NT2/D1 (cell line): ENCODE measurements at regions not wholly inside any gene's neighbourhood (a gene's known extent, or its start where the extent isn't known, plus 50 kb on each side); places are given as distances from the start of the nearest gene placed in this dataset.
"Not testable (repeated sequence)": the region's sequence is repeated elsewhere in the genome, so short reads cannot be mapped to it uniquely, and the experiment has no call there.

ENCODE experiments used
- YY1 ChIP-seq: IDR thresholded peaks from 2 replicates; pipeline ENCODE4 v1.6.1; 2011; ENCODE audit not compliant: insufficient read length, insufficient read depth
- ZNF274 ChIP-seq: IDR thresholded peaks from 2 replicates; pipeline ENCODE4 v1.6.1; 2011; ENCODE audit warnings: mild to moderate bottlenecking, low read depth, low read length

GRCh38 chr11:96555826-96556225, 166.0 kb downstream of the JRKL start:
- not testable (repeated sequence) for TF ChIP-seq ZNF274, YY1
